IPS-18a (cell line): ENCODE measurements at regions not wholly inside any gene's neighbourhood (a gene's known extent, or its start where the extent isn't known, plus 50 kb on each side); places are given as distances from the start of the nearest gene placed in this dataset.

Source experiments
- H3K27ac ChIP-seq: one replicate; pipeline ENCODE4 v1.5.1; 2013; ENCODE audit warnings: low read length
- H3K27me3 ChIP-seq: one replicate; pipeline ENCODE4 v1.6.1; 2013; ENCODE audit warnings: mild to moderate bottlenecking, low read length; ENCODE audit not compliant: control insufficient read depth, insufficient read depth
- H3K36me3 ChIP-seq: one replicate; pipeline ENCODE4 v1.6.1; 2013; ENCODE audit warnings: low read depth, low read length; ENCODE audit not compliant: control insufficient read depth
- H3K4me1 ChIP-seq: one replicate; pipeline ENCODE4 v1.6.1; 2013; ENCODE audit warnings: low read depth, low read length; ENCODE audit not compliant: control insufficient read depth
- H3K4me3 ChIP-seq: one replicate; pipeline ENCODE4 v1.5.1; 2013; ENCODE audit warnings: low read length
- H3K9ac ChIP-seq: one replicate; pipeline ENCODE4 v1.6.1; 2013; ENCODE audit warnings: mild to moderate bottlenecking, low read length, moderate library complexity
- H3K9me3 ChIP-seq: one replicate; pipeline ENCODE4 v1.6.1; 2013; ENCODE audit warnings: low read depth, low read length; ENCODE audit not compliant: control insufficient read depth

- Histone ChIP-seq H3K4me1 (no peaks in the 10 kb centered on the region), H3K27me3 (no peaks in the 10 kb centered on the region), H3K27ac (no peak overlapping the region), H3K9me3 (no peaks in the 10 kb centered on the region), H3K9ac (no peak overlapping the region), H3K36me3 (no peaks in the 10 kb centered on the region), H3K4me3 (no peak overlapping the region)
Measured at GRCh38 chr11:91835051-91835560, 389.5 kb upstream of the FAT3 start.

- H3K4me1 ChIP-seq, result no peaks in the 10 kb centered on the region
- no peak overlapping the region for H3K27ac ChIP-seq
- no peaks in the 10 kb centered on the region for H3K27me3 ChIP-seq
- no peaks in the 10 kb centered on the region for H3K9me3 ChIP-seq
- no peaks in the 10 kb centered on the region for H3K36me3 ChIP-seq
- H3K4me3 ChIP-seq, result no peak overlapping the region
- no peak overlapping the region for H3K9ac ChIP-seq
Measured at GRCh38 chr11:91828901-91829300, 395.7 kb upstream of the FAT3 start.

- Histone ChIP-seq H3K36me3 (no peaks in the 10 kb centered on the region), H3K4me3 (no peak overlapping the region), H3K9me3 (no peaks in the 10 kb centered on the region), H3K9ac (no peak overlapping the region), H3K4me1 (no peaks in the 10 kb centered on the region), H3K27ac (no peak overlapping the region), H3K27me3 (no peaks in the 10 kb centered on the region)
Measured at GRCh38 chr11:91825777-91826176, 398.8 kb upstream of the FAT3 start.

- H3K27ac ChIP-seq, result no peak overlapping the region
- H3K36me3 ChIP-seq, result no peaks in the 10 kb centered on the region
- H3K4me1 ChIP-seq, result peaks cover 9% of the 10 kb centered on the region
- H3K9me3 ChIP-seq, result no peaks in the 10 kb centered on the region
- no peak overlapping the region for H3K9ac ChIP-seq
- H3K4me3 ChIP-seq, result no peak overlapping the region
- H3K27me3 ChIP-seq, result no peaks in the 10 kb centered on the region
Measured at GRCh38 chr11:91823252-91823830, 401.3 kb upstream of the FAT3 start.

- Histone ChIP-seq H3K27me3 (no peaks in the 10 kb centered on the region), H3K4me3 (no peak overlapping the region), H3K27ac (no peak overlapping the region), H3K4me1 (peaks cover 9% of the 10 kb centered on the region), H3K9me3 (no peaks in the 10 kb centered on the region), H3K36me3 (no peaks in the 10 kb centered on the region), H3K9ac (no peak overlapping the region)
Measured at GRCh38 chr11:91822805-91823204, 401.8 kb upstream of the FAT3 start.

GRCh38 chr11:91820709-91821108, 403.9 kb upstream of the FAT3 start:
- Histone ChIP-seq H3K4me3 (no peak overlapping the region), H3K27ac (no peak overlapping the region), H3K27me3 (no peaks in the 10 kb centered on the region), H3K4me1 (peaks cover 9% of the 10 kb centered on the region), H3K9ac (no peak overlapping the region), H3K36me3 (no peaks in the 10 kb centered on the region), H3K9me3 (no peaks in the 10 kb centered on the region)

- no peak overlapping the region for H3K4me3 ChIP-seq
- H3K9ac ChIP-seq, result no peak overlapping the region
- peaks cover 9% of the 10 kb centered on the region for H3K4me1 ChIP-seq
- H3K27ac ChIP-seq, result no peak overlapping the region
- no peaks in the 10 kb centered on the region for H3K27me3 ChIP-seq
- H3K9me3 ChIP-seq, result no peaks in the 10 kb centered on the region
- H3K36me3 ChIP-seq, result no peaks in the 10 kb centered on the region
Measured at GRCh38 chr11:91819777-91820176, 404.8 kb upstream of the FAT3 start.

GRCh38 chr11:91819195-91819594, 405.4 kb upstream of the FAT3 start:
- Histone ChIP-seq H3K4me1 (peaks cover 9% of the 10 kb centered on the region), H3K36me3 (no peaks in the 10 kb centered on the region), H3K27me3 (no peaks in the 10 kb centered on the region), H3K9me3 (no peaks in the 10 kb centered on the region), H3K27ac (no peak overlapping the region), H3K4me3 (no peak overlapping the region), H3K9ac (no peak overlapping the region)

- Histone ChIP-seq H3K27ac (no peak overlapping the region), H3K9me3 (no peaks in the 10 kb centered on the region), H3K9ac (no peak overlapping the region), H3K27me3 (no peaks in the 10 kb centered on the region), H3K4me3 (no peak overlapping the region), H3K4me1 (peaks cover 9% of the 10 kb centered on the region), H3K36me3 (no peaks in the 10 kb centered on the region)
Measured at GRCh38 chr11:91817996-91818395, 406.6 kb upstream of the FAT3 start.

- Histone ChIP-seq H3K36me3 (no peaks in the 10 kb centered on the region), H3K9me3 (no peaks in the 10 kb centered on the region), H3K9ac (no peak overlapping the region), H3K27ac (no peak overlapping the region), H3K4me1 (no peaks in the 10 kb centered on the region), H3K27me3 (no peaks in the 10 kb centered on the region), H3K4me3 (no peak overlapping the region)
Measured at GRCh38 chr11:91813263-91813662, 411.4 kb upstream of the FAT3 start.

GRCh38 chr11:91810871-91811270, 413.7 kb upstream of the FAT3 start:
- Histone ChIP-seq H3K36me3 (no peaks in the 10 kb centered on the region), H3K27me3 (no peaks in the 10 kb centered on the region), H3K4me3 (no peak overlapping the region), H3K4me1 (no peaks in the 10 kb centered on the region), H3K9me3 (no peaks in the 10 kb centered on the region), H3K9ac (no peak overlapping the region), H3K27ac (no peak overlapping the region)

GRCh38 chr11:91805293-91805692, 419.3 kb upstream of the FAT3 start:
- H3K9me3 ChIP-seq, result no peaks in the 10 kb centered on the region
- H3K9ac ChIP-seq, result no peak overlapping the region
- no peaks in the 10 kb centered on the region for H3K27me3 ChIP-seq
- no peak overlapping the region for H3K4me3 ChIP-seq
- H3K36me3 ChIP-seq, result no peaks in the 10 kb centered on the region
- peaks cover 21% of the 10 kb centered on the region for H3K4me1 ChIP-seq
- no peak overlapping the region for H3K27ac ChIP-seq
